Stimulated activated CD4-positive, alpha-beta T cell treated with anti-CD3 and anti-CD28 coated beads, Interleukin-1b, Interleukin-23, amount 100 ng/mL, for 1 hour (primary cell): ENCODE measurements at regions not wholly inside any gene's neighbourhood (a gene's known extent, or its start where the extent isn't known, plus 50 kb on each side); places are given as distances from the start of the nearest gene placed in this dataset.

Experiments
- DNase-seq, 2 donors: peaks; one replicate each; pipeline ENCODE4 v3.0.0-alpha.2; 2020; ENCODE audit warnings: low read depth in 2 of 2

GRCh38 chr18:25724121-25724520 lies 366.3 kb downstream of the SS18 start:
- no peak for DNase-seq

GRCh38 chr18:25713103-25713502 lies 361.1 kb upstream of the ZNF521 start:
- no peak for DNase-seq

GRCh38 chr18:25710981-25711380 lies 359.0 kb upstream of the ZNF521 start:
- no peak for DNase-seq

GRCh38 chr18:25705650-25706049 lies 353.7 kb upstream of the ZNF521 start:
- no peak for DNase-seq

- no peak for DNase-seq
Measured at GRCh38 chr18:25704494-25704893, 352.5 kb upstream of the ZNF521 start.

- DNase-seq, result no peak
Measured at GRCh38 chr18:25704071-25704470, 352.1 kb upstream of the ZNF521 start.

GRCh38 chr18:25701821-25702220 lies 349.9 kb upstream of the ZNF521 start:
- DNase-seq, result no peak

GRCh38 chr18:25686960-25687500 lies 335.1 kb upstream of the ZNF521 start:
- DNase-seq, result no peak

- DNase-seq, result no peak
Measured at GRCh38 chr18:25685088-25685487, 333.1 kb upstream of the ZNF521 start.

- DNase-seq, result no peak
Measured at GRCh38 chr18:25679491-25679890, 327.5 kb upstream of the ZNF521 start.

- no peak for DNase-seq
Measured at GRCh38 chr18:25678221-25678620, 326.3 kb upstream of the ZNF521 start.

- no peak for DNase-seq
Measured at GRCh38 chr18:25675123-25675850, 323.3 kb upstream of the ZNF521 start.

GRCh38 chr18:25674183-25674582 lies 322.2 kb upstream of the ZNF521 start:
- no peak for DNase-seq

- DNase-seq, result no peak
Measured at GRCh38 chr18:25672490-25672889, 320.5 kb upstream of the ZNF521 start.

- DNase-seq, result no peak
Measured at GRCh38 chr18:25669741-25670140, 317.8 kb upstream of the ZNF521 start.

GRCh38 chr18:25662272-25662671 lies 310.3 kb upstream of the ZNF521 start:
- DNase-seq, result no peak

GRCh38 chr18:25661831-25662230 lies 309.9 kb upstream of the ZNF521 start:
- DNase-seq, result no peak

- no peak for DNase-seq
Measured at GRCh38 chr18:25659541-25659940, 307.6 kb upstream of the ZNF521 start.

- no peak for DNase-seq
Measured at GRCh38 chr18:25658476-25658875, 306.5 kb upstream of the ZNF521 start.

GRCh38 chr18:25651553-25651952 lies 299.6 kb upstream of the ZNF521 start:
- DNase-seq, result no peak

GRCh38 chr18:25650201-25650941 lies 298.4 kb upstream of the ZNF521 start:
- DNase-seq, result no peak

- DNase-seq, result no peak
Measured at GRCh38 chr18:25648716-25649260, 296.8 kb upstream of the ZNF521 start.

- DNase-seq, result no peak
Measured at GRCh38 chr18:25647404-25647803, 295.4 kb upstream of the ZNF521 start.
